NCI-H69 (cell line): ENCODE measurements at regions not wholly inside any gene's neighbourhood (a gene's known extent, or its start where the extent isn't known, plus 50 kb on each side); places are given as distances from the start of the nearest gene placed in this dataset.

Experiments
- DNase-seq: peaks from one replicate; lab custom pipeline; 2025; lab: John Stamatoyannopoulos, UW

- DNase-seq: no peak
These were observed 443.0 kb upstream of the RUNX1 start for GRCh38 chr21:35491920-35492678.

DNA sequence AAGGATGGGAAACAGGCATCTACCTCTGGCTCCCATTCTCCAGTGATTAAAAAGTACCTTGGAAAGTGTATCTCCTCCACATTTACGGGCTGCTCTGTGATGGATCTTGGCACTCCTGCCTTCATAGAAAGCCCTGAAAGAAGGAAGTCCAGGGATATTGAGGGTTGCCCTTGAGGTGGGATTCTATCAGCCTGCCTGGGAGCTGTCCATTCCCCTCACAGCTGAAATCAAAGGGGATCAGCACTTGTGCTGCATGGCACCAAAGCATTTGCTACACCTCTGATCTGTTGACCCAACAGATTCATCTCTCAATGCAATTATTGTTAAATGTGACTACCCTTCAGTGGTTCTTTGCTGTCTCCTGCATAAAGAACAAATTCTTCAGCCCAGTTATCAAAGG lies 442.0 kb upstream of the RUNX1 start:
- no peak for DNase-seq

GRCh38 chr21:35489389-35489980 lies 440.4 kb upstream of the RUNX1 start:
- DNase-seq: no peak

DNA sequence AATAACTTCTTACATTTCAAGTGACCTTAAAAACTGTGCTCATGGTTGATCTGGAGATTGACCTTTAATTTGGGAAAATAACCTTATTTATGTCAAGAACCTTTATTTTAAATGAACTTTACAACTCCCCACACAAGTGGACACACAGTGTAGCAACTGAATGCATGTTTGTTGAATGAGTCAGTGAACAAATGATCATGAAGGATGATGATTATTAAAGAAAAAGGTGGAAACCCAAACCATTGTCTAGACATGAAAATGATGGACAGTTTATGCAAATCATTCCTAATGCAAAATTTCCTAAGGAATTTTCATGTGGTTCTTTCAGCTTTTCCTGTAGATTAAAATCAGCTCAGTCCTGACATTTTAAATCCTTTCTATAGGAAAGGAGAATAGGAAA lies 439.8 kb upstream of the RUNX1 start:
- DNase-seq: no peak

DNA sequence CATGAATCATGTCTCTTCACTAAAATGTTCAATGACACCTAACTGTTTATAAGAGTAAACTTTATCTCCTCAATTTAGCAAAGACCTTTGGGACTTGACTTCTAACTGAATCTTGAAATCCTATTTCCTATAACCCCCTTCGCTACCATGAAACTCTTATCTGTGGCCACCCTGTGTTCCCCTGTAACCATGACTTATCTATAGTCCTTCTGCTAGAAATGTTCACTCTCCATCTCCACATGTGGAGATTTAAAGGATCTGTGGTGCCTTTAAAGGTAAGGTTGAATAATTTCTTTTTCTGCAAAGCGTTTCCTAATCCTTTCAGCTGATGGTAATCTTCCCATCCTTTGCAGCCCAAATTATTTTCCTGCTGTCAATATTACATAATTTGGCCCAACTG lies 436.3 kb upstream of the RUNX1 start:
- DNase-seq: no peak

DNA sequence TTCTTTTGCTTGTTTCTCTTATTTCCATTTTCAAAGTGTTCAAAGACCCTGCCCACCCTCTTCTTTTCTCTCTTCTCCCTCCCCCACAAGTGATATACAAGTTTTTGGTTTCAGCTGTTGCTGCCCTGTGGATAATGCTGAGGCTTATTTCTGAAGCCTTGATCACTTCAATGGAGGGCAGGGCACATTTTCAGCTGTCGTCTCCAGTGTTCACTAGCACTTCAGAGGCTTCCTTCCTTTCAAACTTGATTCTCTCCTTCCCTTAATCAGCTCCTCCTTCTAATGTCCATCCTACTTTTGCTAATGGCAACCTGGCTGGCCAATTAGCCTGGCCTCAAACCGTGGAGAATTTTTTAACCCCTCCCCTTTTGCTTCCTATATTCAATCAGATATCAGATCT lies 435.7 kb upstream of the RUNX1 start:
- DNase-seq: no peak

GRCh38 chr21:35484032-35484431 lies 434.9 kb upstream of the RUNX1 start:
- no peak for DNase-seq

DNA sequence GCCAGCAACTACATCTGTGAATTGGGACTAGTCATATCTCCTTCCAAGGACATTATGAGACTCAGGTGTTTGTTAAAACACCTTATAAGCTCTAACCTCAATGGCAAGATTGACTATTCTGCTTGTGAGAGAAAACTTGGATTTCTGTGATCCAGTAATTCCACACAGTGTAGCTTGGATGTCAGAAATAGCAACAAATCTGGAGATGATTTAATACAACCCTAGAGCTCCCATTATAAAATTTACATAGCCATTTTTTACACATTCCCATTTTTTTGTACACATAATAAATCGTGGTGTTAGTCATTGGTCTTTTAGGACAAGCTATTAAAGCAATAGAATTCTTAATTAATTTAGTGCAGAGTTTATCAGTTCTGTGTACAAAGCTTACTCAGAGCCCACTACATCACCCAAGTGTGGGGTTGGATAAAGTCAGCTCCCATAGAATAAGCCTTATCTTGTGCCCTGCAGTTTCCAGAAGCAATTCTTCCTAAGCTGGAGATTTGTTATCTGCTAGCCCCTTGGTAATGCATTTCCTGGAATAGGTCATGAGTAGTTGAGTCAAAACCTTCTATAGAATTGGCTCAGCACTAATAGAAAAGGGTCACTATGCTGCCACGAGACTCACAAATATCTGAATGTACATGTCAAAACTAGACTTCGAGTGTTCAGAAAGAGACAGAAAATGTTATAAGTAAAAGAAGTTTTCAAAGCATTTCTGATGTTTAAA lies 434.0 kb upstream of the RUNX1 start:
- DNase-seq: no peak

GRCh38 chr21:35482096-35482495 lies 433.0 kb upstream of the RUNX1 start:
- no peak for DNase-seq

DNA sequence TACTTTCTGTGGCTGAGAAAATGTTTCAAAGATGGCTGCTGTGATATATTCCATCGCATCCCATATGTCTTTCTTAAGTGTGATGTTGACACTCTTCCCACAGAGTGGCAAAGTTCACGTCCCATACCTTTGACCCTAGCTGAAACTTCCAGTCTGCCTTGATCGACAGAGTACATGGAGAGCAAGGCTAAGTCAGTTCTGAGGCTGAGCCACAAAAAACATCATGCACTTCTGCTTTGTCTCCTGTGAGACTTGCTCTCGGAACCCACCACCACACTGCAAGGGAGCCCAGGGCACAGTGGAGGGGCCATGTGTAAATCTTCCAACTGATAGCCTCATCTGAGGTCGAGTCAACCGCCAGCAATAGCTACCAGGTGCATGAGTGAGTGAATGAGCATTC lies 431.9 kb upstream of the RUNX1 start:
- no peak for DNase-seq

DNA sequence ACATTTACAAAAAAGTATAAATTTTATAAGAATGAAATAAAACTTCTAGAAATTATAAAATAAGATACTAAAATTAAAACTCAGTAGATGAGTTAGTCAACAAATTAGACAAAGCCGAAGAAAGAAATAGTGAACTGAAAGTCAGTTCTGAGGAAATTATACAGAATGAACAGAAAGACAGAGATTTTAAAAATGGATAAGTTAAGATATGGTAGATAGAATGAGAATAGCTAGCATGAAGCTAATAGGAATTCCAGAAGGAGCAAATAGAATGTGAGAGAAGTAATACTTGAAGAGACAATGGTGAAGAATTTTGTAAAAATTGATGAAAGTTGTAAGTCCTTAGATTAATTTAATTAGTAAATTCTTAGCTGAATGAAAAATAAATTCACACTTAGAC lies 430.4 kb upstream of the RUNX1 start:
- no peak for DNase-seq

GRCh38 chr21:35479065-35479448 lies 430.0 kb upstream of the RUNX1 start:
- no peak for DNase-seq

- no peak for DNase-seq
These were observed 429.3 kb upstream of the RUNX1 start for GRCh38 chr21:35478161-35479064.

GRCh38 chr21:35477622-35478021 lies 428.5 kb upstream of the RUNX1 start:
- DNase-seq: no peak

GRCh38 chr21:35476621-35477395 lies 427.7 kb upstream of the RUNX1 start:
- DNase-seq: no peak

GRCh38 chr21:35475762-35476161 lies 426.7 kb upstream of the RUNX1 start:
- DNase-seq: no peak

- no peak for DNase-seq
These were observed 425.9 kb upstream of the RUNX1 start for GRCh38 chr21:35475009-35475408.

DNA sequence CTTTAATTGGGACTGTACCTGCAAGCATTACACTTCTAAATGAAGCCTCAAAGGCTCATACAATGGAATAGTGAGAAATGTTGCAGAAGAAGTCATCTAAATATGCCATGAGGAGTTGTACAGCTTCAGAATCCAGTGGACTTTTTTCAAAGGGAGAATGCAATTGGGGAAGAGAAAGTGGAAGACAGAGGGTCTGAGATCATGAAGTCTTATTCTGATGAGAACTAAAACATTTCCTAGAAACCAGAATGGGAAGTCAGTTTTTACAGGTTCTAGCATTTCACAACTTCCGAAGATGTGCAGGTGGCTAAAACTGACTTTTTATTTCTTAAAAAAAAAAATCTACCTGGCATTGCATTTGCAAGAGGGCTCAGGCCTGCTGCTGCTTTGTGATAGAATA lies 424.4 kb upstream of the RUNX1 start:
- no peak for DNase-seq

DNA sequence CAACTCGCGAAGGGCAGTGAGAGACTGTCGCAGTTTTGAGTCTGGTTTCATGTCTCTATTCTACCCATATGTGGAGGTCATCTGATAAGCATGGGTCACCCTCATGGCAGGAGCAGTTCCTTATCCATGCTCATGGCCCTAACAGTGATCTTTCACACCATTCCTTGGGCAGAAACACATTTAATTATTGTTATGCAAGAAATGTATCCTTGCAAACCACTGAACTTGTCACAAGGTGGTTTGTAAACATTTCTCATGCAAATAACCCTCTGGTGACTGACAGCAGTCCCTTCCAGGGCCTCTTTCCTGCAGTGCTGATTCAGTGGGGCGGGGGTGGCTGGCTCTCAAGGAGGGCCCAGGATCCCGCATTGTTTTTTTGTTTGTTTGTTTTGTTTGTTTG lies 421.4 kb upstream of the RUNX1 start:
- DNase-seq: no peak

DNA sequence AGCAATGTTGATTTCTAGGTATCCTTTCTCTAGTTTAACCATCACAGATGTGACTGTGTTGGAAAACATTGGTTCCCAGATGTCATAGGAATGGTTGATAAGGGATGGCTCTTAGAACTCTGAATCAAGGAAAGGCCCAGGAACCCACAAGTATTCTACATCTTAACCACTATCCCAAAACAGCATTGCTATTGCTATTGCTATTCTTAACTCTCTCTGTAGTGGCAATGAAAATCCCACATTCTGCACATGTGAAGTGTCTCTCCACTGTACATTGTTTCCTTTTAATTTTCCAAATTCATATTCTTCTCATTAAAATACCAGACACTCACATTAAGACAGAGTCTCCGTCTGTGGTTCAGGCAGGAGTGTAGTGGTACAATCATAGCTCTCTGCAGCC lies 420.4 kb upstream of the RUNX1 start:
- DNase-seq: no peak

DNA sequence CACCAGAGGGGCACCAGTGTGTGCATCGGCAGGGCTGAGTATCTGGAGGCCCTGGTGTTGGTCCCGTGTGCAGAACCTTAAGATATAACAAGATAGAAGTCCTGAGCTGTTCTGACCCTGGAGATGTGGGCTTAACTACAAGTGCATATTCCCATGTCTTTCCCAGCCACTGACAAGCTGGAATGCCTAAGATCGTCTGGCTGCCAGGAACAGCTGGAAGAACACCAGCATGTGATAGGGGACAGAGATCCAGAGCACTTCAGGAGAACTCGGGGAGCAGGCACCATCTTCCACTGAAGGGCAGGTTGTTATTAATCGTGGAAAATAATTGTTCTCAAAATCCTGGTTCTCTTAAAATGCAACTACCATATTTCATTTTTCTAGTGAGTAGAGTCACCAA lies 419.9 kb upstream of the RUNX1 start:
- no peak for DNase-seq

GRCh38 chr21:35467566-35467965 lies 418.5 kb upstream of the RUNX1 start:
- DNase-seq: no peak
